ENCODE measurements at regions not wholly inside any gene's neighbourhood (a gene's known extent, or its start where the extent isn't known, plus 50 kb on each side); places are given as distances from the start of the nearest gene placed in this dataset.

DNA sequence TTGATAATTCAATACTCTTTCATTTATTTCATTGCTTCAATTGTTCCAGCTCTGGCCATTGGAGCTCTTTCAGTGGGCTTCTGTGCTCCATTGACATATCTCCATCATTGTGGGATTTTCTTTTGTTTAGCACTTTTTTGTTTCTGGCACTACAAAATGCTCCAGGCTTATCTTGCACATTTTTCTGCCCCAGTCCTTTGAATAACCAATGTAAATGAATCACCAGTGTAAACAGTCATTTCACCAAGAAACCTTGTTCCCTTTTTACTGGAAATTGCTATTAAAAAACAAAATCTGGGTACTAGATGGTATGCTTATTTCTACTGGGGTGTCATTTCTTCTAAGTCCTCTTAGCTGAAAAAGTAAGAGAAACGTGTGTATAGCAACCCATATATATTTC is 173.0 kb upstream of the LYPLAL1 start:
- no peak for DNase-seq

DNA sequence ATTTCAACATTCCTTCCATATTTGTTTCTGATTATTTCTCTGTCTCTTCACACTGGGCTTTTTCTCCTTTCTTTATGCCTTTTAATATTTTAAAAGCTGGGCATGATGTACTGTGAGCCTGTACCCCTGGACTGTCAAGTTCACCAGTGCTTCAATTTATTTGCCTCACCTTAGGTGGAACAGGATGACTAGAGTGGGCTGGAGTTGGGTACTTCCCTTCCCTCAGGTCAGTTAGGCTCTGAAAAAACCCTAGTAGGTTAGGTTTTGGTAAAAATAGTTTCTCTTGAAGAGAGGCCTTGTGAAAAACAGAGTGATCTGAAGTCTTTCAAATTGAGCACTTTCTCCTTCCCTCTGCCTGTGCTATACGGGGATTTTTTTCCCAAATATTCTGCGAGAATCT is 163.0 kb upstream of the LYPLAL1 start:
- no peak for DNase-seq

DNA sequence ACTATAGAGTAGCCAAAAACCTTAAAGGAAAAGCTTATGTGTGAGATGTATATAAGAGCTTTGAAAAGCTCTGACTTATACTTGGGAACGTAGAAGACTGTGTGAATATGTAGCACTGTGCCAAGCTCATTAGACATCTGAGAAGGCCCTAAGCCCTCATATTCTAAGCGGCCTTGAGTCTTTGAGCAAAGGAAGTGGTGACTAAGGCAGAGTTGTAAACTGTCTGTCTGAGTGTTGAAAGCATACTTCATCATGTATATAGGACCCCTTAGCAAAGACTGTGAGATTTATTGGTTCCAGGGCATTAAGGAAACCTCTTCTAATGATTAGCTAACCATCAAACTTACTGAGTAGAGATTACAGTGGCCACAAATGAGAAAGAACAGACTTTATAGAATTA is 153.3 kb upstream of the LYPLAL1 start:
- DNase-seq = no peak

DNA sequence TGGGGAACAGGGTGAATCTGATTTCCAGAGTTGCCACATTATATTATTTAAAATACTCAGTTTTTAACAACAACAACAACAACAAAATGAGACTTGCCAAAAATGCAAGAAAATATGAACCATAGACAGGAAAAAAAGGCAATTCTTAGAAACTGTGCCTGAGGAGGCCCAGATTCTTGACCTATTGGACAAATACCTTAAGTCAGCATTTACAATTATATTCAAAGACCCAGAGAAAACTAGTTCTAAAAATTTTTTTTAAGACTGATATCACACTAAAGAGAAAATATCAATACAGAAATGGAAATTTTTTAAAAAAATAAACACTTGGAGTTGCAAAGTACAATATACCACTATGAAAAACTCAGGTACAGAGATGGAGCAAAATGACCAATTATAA is 152.8 kb upstream of the LYPLAL1 start:
- no peak for DNase-seq

DNA sequence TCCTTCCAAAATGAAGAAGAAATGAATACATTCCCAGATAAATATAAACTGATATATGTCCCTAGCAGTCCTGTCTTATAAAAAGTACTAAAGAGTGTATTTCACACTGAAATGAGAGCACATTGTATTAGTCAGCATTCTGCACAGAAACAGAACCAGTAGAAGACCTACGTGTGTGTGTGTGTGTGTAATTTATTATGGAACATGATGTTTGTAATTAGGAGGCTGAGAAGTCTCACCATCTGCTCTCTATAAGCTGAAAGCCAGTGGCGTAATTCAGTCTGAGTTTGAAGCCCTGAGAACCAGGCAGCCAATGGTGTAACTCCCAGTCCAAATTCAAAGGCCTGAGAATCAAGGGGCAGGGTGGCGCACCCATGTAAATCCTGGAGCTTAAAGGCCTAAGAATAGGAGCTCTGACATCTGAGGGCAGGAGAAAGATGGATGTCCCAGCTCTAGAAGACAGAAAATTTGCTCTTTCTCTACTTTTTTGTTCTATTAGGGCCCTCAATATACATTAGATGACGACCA is 146.5 kb upstream of the LYPLAL1 start:
- no peak for DNase-seq

DNA sequence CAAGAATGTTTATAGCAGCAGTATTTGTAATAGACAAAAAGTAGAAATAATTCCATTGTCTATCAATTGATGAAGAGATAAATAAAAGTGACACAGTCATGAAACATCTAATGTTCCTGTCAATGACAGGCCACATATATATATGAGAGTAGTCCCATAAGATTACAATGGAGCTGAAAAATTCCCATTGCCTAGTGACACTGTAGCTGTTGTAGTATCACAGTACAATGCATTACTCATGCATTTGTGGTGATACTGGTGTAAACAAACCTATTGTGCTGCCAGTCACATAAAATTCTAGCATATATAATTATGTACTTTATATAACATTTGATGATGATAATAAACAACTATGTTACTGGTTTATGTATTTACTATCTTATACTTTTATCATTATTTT is 141.9 kb upstream of the LYPLAL1 start:
- no peak for DNase-seq

DNA sequence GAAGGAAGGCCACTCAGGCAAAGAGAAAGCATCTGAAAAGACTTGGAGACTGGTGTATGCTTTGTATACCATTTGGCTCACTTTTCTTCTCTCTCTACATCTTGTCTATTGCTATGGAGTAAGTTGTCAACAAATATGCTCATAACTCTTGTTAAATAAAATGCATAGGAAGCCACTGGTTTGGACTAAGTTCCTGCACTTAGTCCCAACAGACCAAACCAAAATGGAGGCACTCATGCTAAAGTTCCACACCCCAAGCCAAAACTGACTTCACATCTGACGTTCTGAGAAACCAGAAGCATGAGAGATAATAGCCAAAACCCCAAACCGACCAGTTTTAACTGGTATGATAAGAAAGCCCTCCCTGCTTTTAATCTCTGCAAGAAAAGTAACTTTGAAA is 135.3 kb upstream of the LYPLAL1 start:
- DNase-seq = no peak

DNA sequence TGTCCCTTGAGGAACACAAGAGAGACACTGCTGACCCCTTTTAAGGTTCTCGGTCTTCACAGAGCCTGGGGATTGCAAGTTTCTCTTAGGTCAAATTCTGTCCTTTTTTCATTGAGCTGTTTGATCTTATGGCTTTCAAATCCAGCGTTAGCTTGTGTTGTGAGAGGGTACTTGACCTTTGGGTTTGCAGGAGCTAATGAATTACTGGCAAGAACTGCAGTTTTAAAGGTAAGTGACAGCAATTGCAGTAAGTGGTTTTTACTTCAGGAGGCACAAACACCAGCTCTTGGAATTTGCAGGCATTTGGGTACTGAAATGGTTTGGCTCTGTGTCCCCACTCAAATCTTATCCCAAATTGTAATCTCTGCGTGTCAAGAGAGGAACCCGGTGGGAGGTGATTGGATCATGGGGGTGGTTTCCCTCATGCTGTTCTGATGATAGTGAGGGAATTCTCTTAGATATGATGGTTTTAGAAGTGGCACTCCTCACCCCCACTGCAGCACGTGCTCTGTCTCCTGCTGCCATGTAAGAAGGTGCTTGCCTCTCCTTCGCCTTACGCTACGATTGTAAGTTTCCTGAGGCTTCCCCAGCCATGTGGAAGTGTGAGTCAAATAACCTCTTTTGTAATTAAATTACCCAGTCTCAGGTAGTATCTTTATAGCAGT is 134.5 kb upstream of the LYPLAL1 start:
- no peak for DNase-seq

DNA sequence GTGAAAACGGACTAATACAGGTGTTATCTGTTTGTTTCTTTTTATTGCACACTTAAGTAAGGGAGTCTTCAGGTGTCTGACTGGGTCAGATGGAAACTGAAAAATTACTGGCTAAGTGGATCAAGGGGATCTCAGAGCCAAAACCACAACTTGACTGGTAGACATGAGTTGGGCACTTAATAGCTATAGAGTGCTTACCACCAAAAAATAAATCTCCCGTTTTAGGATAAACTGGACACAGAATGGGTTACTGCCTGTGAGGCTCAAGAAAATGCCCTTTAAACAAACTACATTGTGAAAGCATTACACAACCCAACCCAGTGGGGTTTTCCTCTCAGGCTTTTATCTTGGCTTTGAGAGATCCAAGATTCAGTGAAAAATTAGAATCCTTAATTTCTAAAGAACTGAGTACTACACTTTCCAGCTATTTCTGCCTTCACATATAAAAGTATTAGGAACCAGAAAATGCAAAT is 134.0 kb upstream of the LYPLAL1 start:
- DNase-seq = no peak

DNA sequence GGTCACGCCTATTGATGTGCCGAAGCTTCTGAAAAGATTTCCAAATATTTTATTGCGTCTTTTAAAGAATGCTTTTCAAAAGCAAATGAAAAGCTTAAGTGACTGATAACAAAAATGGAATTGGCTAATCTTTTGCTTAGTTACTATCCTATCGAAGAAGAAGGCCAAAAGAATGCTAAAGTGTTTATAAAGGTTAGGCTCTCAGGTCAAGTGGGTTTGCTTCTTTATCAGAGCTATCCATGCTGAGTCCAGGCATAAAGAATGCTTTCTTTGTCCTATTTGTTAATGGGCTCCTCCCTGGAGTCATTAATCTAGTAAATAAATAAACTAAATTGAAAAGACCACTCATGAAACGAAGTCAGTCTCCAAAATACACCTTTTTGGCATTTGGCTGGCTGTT is 133.4 kb upstream of the LYPLAL1 start:
- DNase-seq = no peak

DNA sequence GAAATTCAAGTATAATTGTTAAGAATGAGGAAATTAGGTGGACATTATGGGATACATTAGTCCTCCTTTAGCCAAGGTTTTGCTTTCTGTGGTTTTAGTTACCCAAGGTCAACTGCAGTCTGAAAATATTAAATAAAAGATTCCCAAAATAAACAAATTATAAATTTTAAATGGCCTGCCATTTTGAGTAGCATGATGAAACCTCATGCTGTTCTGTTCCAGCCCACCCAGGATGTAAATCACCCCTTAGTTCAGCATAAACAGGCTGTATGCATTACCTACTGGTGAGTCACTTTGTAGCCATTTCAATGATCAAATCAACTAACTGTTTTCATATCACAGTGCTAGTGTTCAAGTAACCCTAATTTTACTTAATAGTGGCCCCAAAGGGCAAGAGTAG is 132.5 kb upstream of the LYPLAL1 start:
- no peak for DNase-seq

DNA sequence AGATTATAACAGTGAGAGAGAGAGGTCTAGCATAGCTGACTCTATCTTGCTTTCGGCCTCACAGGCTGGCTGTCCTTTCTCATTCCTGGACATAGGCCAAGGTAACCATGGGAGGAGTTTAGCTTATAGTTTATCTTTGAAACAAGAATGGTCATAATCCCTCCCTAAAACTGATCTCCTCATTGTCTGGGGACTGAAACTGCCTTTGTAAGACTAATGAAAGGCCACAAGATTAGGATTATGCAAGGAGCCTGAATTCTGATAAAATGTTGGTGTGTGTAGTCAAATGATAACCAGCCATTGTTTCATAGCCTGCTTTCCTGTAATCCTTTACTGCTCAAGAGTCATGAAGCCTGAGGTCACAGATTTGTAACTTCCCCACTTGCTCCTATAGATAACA is 131.9 kb upstream of the LYPLAL1 start:
- DNase-seq = no peak

DNA sequence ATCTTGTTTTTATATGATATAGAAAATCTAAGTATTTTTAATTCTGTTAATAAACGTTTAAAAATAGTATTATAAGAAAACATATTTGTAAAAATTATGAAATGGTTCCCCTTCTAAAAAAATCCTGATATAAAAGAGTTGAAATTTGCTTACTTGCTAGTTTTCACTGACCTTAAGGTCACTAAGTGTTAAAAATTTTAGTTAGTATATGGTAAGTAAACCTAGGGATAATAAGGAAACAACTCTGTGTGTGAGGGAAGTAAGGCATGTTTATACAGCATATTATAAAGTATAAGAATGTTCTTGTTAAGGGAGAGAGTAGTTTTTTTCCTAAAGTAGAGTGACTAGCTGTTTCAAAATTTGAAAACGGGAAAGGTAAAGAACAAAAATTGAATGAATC is 130.9 kb upstream of the LYPLAL1 start:
- no peak for DNase-seq

DNA sequence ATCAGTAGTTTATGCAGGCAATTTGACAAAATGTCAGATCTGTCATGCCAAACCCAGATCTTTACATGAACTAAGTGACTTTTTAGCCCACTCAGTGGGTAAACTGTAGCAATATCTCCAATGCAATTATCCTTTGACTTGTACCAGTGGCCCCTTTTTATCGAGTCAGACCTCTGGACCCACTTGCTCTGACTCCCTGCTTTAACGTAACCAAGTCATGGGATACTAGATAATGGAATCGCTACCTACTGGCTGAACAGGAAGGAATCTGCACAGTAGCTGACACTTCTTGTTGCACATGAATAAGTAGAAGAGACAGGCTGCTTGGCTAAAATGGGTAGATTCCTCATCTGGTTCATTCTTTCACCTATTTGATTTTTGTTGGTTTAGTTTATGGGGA is 128.4 kb upstream of the LYPLAL1 start:
- no peak for DNase-seq

DNA sequence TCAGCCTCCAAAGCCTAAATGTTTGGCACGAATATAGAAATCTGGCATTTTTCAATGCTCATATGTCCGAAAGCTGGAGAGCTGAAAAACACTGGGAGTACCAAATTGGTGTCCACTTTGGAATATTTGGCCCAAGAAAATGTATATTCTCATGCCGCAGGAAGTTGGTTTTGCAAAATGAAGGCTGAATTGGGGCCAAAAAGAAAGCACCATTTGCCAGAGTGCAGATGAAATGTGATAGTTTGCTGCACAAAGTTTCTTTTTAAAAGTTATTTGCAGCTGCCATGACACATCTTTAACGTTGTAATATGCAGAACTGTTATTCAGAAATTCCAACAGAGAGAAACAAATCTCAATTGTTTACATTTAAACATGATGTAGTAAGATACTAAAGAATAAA is 124.2 kb upstream of the LYPLAL1 start:
- DNase-seq = no peak

DNA sequence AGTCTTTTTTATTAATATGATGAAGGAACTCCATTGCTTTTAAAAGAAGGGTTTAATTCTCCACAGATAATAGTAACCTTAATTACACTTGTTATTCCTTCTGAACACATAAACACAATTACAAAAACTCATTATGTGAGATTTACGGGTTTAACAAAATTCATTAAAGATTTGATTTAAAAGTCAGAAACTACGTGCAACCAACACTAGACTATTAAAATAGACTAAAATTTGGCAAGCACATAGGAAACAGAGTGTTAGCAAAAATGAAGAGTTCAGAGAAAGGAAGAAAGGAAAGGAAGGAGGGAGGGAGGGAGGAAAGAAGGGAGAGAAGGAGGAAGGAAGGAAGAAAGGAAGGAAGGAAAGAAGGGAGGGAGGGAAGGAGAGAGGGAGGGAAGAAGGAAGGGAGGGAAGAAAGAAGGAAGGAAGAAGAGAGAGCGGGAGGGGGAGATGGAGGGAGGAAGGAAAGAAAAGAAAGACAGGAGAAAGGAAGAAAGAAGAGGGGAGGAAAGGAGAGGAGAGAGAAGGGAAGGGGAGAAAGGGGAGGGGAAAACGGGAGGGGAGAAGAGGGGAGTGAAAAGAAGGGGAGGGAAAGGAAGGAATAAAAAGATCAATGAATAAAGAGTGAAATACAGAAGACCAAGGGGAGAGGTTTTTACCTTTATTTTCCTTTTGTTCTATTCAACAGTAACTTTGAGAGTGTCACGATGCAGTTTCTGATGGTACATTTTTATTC is 123.4 kb upstream of the LYPLAL1 start:
- DNase-seq = no peak

DNA sequence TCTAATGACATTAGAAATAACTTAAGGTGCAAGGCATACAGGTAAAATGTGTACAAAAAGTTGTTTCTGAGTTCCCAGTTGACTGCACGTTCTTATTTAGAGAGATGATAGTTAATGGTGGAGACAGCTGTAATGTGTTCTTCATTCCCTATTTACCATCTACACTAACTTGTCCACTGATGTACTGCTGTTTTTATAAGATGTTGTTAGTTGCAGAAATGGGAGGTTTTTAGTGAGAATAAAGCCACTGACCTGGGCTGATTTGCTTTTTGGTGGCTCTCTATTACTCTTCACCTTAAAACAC is 122.9 kb upstream of the LYPLAL1 start:
- no peak for DNase-seq

DNA sequence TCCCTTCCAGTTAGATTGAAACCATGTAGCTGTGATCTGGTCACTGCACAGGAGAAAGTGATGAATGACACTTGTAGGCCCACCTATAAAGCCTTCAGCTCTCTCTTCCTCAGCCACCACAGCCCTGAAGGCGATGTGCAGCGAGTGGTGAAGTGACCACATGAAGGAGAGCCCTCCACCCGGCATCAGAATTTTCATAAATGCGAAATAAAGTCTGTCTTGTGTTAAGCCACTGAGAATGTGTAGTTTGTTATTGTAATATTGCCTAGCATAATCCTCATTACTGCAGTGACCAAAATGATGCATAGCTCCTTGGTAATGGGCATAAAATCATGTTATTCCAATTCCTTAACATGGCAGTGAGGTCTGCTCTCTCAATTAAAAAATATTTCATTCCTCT is 122.1 kb upstream of the LYPLAL1 start:
- DNase-seq = no peak

DNA sequence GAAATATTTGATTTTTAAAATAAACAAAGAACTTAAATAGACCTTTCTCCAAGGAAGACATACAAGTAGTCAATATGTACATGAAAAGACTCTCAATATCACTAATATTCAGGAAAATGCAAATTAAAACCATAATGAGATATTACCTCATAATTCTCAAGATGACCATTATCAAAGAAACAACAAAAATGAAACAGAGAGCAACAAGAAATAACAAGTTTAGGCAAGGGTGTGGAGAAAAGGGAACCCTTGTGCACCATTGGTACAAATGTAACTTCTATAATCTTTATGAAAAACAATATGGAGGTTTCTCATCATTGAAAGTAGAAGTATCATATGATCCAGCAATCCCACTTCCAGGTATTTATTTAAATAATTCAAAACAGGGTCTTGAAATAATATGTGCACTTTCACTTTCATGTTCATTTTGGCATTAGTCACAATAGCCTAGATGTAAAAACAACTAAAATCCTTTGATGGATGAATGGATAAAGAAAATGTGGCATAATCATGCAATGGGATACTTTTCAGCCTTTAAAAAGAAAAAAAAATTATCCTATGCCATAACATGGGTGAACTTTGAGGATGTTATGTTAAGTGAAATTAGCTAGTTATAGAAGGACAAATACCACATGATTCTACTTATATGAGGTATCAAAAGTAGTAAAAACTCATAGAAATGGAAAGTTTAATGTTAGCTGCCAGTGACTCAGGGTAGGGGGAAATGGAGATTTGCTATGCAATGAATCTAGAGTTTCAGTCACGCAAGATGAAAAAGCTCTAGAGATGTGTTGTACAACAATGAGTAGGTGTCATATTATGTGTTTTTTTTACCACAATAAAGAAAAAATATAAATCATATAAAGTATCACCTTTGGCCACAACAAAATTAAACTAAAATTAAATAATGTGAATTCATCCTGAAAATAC is 114.5 kb upstream of the LYPLAL1 start:
- no peak for DNase-seq

DNA sequence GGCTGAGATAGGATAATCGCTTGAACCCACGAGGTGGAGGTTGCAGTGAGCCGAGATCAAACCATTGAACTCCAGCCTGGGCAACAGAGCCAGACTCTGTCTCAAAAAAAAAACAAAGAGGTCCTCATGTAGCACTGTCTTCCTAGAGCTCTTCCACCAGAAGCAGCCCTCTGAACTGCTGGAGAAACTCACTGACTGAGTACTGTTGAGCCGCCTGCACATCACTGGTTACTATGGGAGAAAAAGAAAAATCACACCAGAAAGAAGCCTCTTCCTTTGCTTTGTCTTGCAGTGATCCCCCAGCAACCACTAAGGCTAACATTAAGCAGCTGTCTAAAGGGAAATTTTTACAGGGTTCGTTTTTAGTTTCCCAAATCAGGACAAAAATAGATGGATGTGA is 112.9 kb upstream of the LYPLAL1 start:
- no peak for DNase-seq

DNA sequence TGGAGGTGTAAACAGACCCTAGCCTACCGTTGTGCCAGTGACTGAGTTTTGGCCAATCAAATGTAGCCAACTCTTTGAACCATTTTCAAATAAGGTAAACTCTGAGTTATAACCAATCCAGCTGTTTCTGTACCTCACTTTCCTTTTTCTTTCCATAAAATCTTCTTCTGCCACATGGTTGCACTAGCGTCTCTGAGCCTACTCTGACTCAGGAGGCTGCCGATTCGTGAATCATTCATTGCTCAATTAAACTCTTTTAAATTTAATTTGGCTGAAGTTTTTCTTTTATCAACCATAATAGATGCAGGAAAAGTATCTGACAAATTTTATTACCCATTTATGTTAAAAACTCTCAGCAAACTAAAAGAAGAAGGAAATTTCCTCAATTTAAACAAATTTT is 111.5 kb upstream of the LYPLAL1 start:
- DNase-seq = no peak

DNA sequence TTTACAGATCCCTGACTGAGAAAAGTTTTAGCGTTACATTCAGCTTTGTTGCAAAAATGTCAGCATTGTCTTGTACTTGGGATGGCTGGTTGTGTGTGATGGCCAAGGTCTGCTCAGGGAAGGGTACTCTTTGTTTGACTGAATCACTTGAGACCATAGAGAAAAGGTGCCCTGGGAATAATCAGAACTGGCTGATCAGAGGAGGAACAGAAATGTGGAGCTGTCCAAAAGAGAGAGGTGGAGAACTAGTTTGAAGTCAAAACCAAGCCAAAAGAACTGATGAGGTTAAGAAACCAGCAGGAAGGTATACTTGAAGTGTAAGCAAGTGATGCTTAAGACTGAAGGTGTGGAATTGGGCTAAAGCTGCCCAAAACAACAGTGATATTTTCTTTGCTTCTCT is 107.6 kb upstream of the LYPLAL1 start:
- DNase-seq = no peak

DNA sequence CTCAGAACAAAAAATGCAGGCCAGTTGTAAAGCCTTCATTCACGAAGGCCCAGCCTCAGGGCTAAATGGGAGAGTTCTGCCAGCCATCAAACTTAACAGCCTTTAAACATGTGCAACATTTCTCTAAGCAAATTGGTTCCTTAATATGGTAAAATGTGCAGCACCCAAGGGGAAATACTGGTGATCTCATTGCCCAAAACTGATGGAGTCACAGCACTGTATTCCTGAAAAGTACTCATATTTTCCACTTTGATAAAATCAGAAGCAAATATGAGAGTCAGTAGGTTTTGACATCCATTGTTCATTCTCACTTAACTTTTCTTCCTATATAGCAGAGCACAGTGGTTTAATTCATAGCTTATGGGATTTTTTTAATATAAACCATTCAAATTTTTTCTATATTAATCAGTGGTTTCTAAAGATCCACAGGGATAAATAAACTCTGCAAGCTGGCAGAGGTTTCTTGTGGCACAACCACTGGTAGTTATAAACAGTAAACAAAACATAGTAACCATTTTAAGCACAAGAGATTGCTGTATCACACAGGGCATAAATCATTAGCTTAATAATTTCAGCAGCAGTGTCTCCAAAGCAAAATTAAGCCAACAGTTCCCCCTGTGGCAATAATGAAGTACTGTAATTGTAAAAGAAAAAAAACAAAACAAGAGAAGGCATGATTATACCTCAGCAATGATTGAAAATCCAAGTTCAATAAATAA is 106.9 kb upstream of the LYPLAL1 start:
- peak; percentile 23 for DNase-seq

Data from NCI-H1048 (cell line).